Left lung (tissue), 4 donors: ENCODE measurements at regions not wholly inside any gene's neighbourhood (a gene's known extent, or its start where the extent isn't known, plus 50 kb on each side); places are given as distances from the start of the nearest gene placed in this dataset.

ENCODE experiments used
- ATAC-seq: fragments of 200-7000 bp; cut with Tn5 transposase; one replicate; pipeline ENCODE4 v1.9.1; 2020; ENCODE audit warnings: moderate library complexity
- DNase-seq, 4 donors: peaks; one replicate each; pipeline ENCODE4 v3.0.0-alpha.2; 2013 to 2020
- H3K27ac ChIP-seq, 2 donors: fragments of 200-600 bp; sonication (generic) in 1 of 2; one replicate each; pipeline versions ENCODE4 v1.5.0 to v1.8.0; 2020 to 2021
- H3K27me3 ChIP-seq, 2 donors: fragments of 200-600 bp; sonication (generic) in 1 of 2; one replicate each; pipeline versions ENCODE4 v1.5.0 to v1.8.0; 2020 to 2021
- H3K36me3 ChIP-seq, 2 donors: fragments of 200-600 bp; sonication (generic) in 1 of 2; one replicate each; pipeline versions ENCODE4 v1.5.0 to v1.8.0; 2020 to 2021
- H3K4me1 ChIP-seq, 2 donors: fragments of 200-600 bp; one replicate each; pipeline ENCODE4 v1.8.0; 2021
- H3K4me3 ChIP-seq, 2 donors: fragments of 200-600 bp; sonication (generic) in 1 of 2; one replicate each; pipeline versions ENCODE4 v1.5.0 to v1.8.0; 2020 to 2021; ENCODE audit warnings: mild to moderate bottlenecking in 1 of 2
- H3K9me3 ChIP-seq, 2 donors: fragments of 200-600 bp; sonication (generic) in 1 of 2; one replicate each; pipeline versions ENCODE4 v1.5.0 to v1.8.0; 2020 to 2021
- CTCF ChIP-seq, 2 donors: fragments of 200-600 bp; sonication (generic) in 1 of 2; IDR thresholded peaks; one replicate each; pipeline versions ENCODE4 v1.5.0 to v1.8.0; 2021; ENCODE audit warnings: antibody characterized with exemption in 2 of 2
- intact Hi-C, 2 donors: fragments of 100-400 bp; cut with DNase I; formaldehyde crosslinking; loops; one replicate each; pipeline versions ENCODE4 v1.11.2 to v1.14.2; 2022
- donor health status: DM: no; HTN: yes; CAD: no.
- donor health status: DM: no; HTN: no; CAD: no.

GRCh38 chr21:36609654-36610053 is 89.3 kb upstream of the SIM2 start:
- TF ChIP-seq CTCF (IDR thresholded peaks at IDR 0.05), result no peak
- ATAC-seq, result no peak

GRCh38 chr21:36610201-36610600 is 88.7 kb upstream of the SIM2 start:
- H3K4me3 ChIP-seq, result no peak overlapping the region
- H3K9me3 ChIP-seq, result no peaks in the 10 kb centered on the region
- no peak for TF ChIP-seq CTCF (IDR thresholded peaks at IDR 0.05)
- no peak overlapping the region for H3K27ac ChIP-seq
- intact Hi-C loops, result no loop called here
- no peaks in the 10 kb centered on the region for H3K4me1 ChIP-seq
- DNase-seq, result no peak
- ATAC-seq, result no peak
- no peaks in the 10 kb centered on the region for H3K36me3 ChIP-seq
- peaks cover 0 to 50% of the 10 kb centered on the region in 2 donors for H3K27me3 ChIP-seq

More at GRCh38 chr21:36609654-36610053, 89.3 kb upstream of the SIM2 start:
- H3K4me1 ChIP-seq, result no peaks in the 10 kb centered on the region
- no peak overlapping the region for H3K4me3 ChIP-seq
- H3K9me3 ChIP-seq, result no peaks in the 10 kb centered on the region
- no peak for DNase-seq
- intact Hi-C loops, result no loop called here
- no peaks in the 10 kb centered on the region for H3K36me3 ChIP-seq
- H3K27ac ChIP-seq, result no peak overlapping the region
- peaks cover 0 to 47% of the 10 kb centered on the region in 2 donors for H3K27me3 ChIP-seq

- no peak for DNase-seq
- no peak for TF ChIP-seq CTCF (IDR thresholded peaks at IDR 0.05)
- Histone ChIP-seq H3K27ac (no peak overlapping the region), H3K4me3 (no peak overlapping the region), H3K27me3 (peaks cover 0 to 51% of the 10 kb centered on the region in 2 donors), H3K4me1 (no peaks in the 10 kb centered on the region), H3K36me3 (no peaks in the 10 kb centered on the region), H3K9me3 (no peaks in the 10 kb centered on the region)
- intact Hi-C loops, result no loop called here
- no peak for ATAC-seq
Observed at GRCh38 chr21:36610935-36611334, 88.0 kb upstream of the SIM2 start.

GRCh38 chr21:36611379-36611778 is 87.5 kb upstream of the SIM2 start:
- H3K27me3 ChIP-seq, result peaks cover 0 to 55% of the 10 kb centered on the region in 2 donors

GRCh38 chr21:36613059-36613458 is 85.9 kb upstream of the SIM2 start:
- Histone ChIP-seq H3K27me3 (peaks cover 0 to 56% of the 10 kb centered on the region in 2 donors), H3K27ac (no peak overlapping the region), H3K4me1 (no peaks in the 10 kb centered on the region), H3K36me3 (no peaks in the 10 kb centered on the region), H3K4me3 (no peak overlapping the region), H3K9me3 (no peaks in the 10 kb centered on the region)
- ATAC-seq, result no peak
- intact Hi-C loops, result no loop called here
- no peak for DNase-seq
- TF ChIP-seq CTCF (IDR thresholded peaks at IDR 0.05), result no peak

More at GRCh38 chr21:36611379-36611778, 87.5 kb upstream of the SIM2 start:
- Histone ChIP-seq H3K9me3 (no peaks in the 10 kb centered on the region), H3K36me3 (no peaks in the 10 kb centered on the region), H3K27ac (no peak overlapping the region), H3K4me1 (no peaks in the 10 kb centered on the region), H3K4me3 (no peak overlapping the region)
- intact Hi-C loops, result no loop called here
- ATAC-seq (no peak), DNase-seq (no peak)
- TF ChIP-seq CTCF (IDR thresholded peaks at IDR 0.05), result no peak
